ENCODE measurements at regions not wholly inside any gene's neighbourhood (a gene's known extent, or its start where the extent isn't known, plus 50 kb on each side); places are given as distances from the start of the nearest gene placed in this dataset.

DNA sequence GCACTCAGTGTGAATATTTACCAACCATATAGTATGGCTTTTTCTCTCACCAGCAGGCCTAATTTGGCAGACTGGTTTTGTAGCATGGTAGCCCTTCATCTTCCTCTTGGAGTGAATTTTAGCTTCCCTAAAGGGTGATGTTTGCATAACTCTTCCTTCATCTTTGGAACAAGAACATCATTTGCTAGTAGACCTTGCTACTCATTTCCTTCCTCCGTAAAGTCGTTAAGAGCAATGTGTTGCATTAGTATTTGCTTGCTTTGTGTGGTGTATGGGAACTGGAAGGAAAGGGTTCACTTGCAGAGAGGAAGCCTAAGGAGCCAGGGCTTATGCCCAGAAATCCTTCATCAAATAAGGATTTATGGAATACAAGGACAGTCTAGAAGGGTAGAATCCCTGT lies 50.2 kb upstream of the PGRMC2 start:
- Histone ChIP-seq H3K27ac (ENCODE audit: low read length) (no peak overlapping the region), H3K36me3 (ENCODE audit: control insufficient read depth, insufficient read depth, low read length) (no peaks in the 10 kb centered on the region), H3K27me3 (ENCODE audit: control insufficient read depth, insufficient read depth, low read length) (no peaks in the 10 kb centered on the region), H3K4me3 (ENCODE audit: low read length) (no peak overlapping the region), H3K4me1 (ENCODE audit: control insufficient read depth, insufficient read depth, low read length) (no peaks in the 10 kb centered on the region), H3K9me3 (ENCODE audit: control insufficient read depth, insufficient read depth, low read length) (no peaks in the 10 kb centered on the region)
- Mint-ChIP-seq H3K4me3 (no peak overlapping the region), H3K36me3 (no peaks in the 10 kb centered on the region), H3K9me3 (peaks cover 0 to 2% of the 10 kb centered on the region in 2 donors), H3K27me3 (ENCODE audit: low read depth in 2 of 2) (no peaks in the 10 kb centered on the region), H3K27ac (no peak overlapping the region), H3K4me1 (no peaks in the 10 kb centered on the region)
- DNase-seq, result no peak
- ATAC-seq, result no peak
- TF ChIP-seq, protein P1, sequence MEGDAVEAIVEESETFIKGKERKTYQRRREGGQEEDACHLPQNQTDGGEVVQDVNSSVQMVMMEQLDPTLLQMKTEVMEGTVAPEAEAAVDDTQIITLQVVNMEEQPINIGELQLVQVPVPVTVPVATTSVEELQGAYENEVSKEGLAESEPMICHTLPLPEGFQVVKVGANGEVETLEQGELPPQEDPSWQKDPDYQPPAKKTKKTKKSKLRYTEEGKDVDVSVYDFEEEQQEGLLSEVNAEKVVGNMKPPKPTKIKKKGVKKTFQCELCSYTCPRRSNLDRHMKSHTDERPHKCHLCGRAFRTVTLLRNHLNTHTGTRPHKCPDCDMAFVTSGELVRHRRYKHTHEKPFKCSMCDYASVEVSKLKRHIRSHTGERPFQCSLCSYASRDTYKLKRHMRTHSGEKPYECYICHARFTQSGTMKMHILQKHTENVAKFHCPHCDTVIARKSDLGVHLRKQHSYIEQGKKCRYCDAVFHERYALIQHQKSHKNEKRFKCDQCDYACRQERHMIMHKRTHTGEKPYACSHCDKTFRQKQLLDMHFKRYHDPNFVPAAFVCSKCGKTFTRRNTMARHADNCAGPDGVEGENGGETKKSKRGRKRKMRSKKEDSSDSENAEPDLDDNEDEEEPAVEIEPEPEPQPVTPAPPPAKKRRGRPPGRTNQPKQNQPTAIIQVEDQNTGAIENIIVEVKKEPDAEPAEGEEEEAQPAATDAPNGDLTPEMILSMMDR (IDR thresholded peaks at IDR 0.05), result no peak
- no CpG with 5 or more reads among the region's 2 CpGs for WGBS (ENCODE audit: insufficient coverage)
- intact Hi-C loops (cut with micrococcal nuclease), result no loop called here
